HCT116 (cell line): ENCODE measurements at regions not wholly inside any gene's neighbourhood (a gene's known extent, or its start where the extent isn't known, plus 50 kb on each side); places are given as distances from the start of the nearest gene placed in this dataset.

Experiments used
- ATAC-seq: fragments of 200-7000 bp; cut with Tn5 transposase; 2 replicates; pipeline ENCODE4 v1.9.1; 2020; ENCODE audit warnings: mild to moderate bottlenecking, moderate library complexity
- BruUV-seq: library from RNA; stranded (reverse); fragments of 400-500 nt; replicated peaks from 2 replicates; lab custom pipeline; 2021; lab: Mats Ljungman, UMichigan
- CTCF ChIA-PET: fragments of 300-600 bp; sonication (Branson Sonifier 250); formaldehyde crosslinking; loops from one replicate; lab custom pipeline; 2021; ENCODE audit warnings: antibody characterized with exemption; lab: Charles Lee
- POLR2A ChIA-PET: fragments of 300-600, 350-600 bp; sonication (Branson Sonifier 250); formaldehyde crosslinking; loops from one replicate; lab custom pipeline; 2021; ENCODE audit warnings: antibody characterized with exemption; lab: Charles Lee
- RAD21 ChIA-PET, 2 experiments: fragments of 300-600 bp; sonication (Branson Sonifier 250); formaldehyde crosslinking; loops; one replicate each; lab custom pipeline; 2023; ENCODE audit warnings: low total read pairs in 2 of 2; ENCODE audit not compliant: uncharacterized antibody in 2 of 2, unreplicated experiment in 2 of 2, low non-redundant PET in 1 of 2; lab: Charles Lee
- DNase-seq: peaks from one replicate; pipeline ENCODE4 v3.0.0-alpha.2; 2010; ENCODE audit warnings: low read depth, low spot score
- H2AFZ ChIP-seq: fragments of 200-600 bp; shearing (Covaris generic), sonication (generic); 2 replicates; pipeline ENCODE4 v1.6.1; 2017; ENCODE audit warnings: low read depth, mixed run types, mixed read lengths, antibody characterized with exemption, low read length; ENCODE audit not compliant: poor library complexity, severe bottlenecking
- H3K27ac ChIP-seq: 2 replicates; pipeline ENCODE4 v1.5.1; 2012; ENCODE audit warnings: low read depth, low read length
- H3K27me3 ChIP-seq: fragments of 200-600 bp; sonication (generic); 2 replicates; pipeline ENCODE4 v1.6.1; 2016; ENCODE audit warnings: mixed run types, low read length, mixed read lengths; ENCODE audit not compliant: insufficient read depth
- H3K36me3 ChIP-seq, 2 experiments: fragments of 200-500 bp in 1 of 2; fragments of 200-600 bp in 1 of 2; sonication (Bioruptor generic) in 1 of 2; sonication (generic) in 1 of 2; 2 replicates each; pipeline versions ENCODE4 v1.5.1 to v1.6.1; 2014 to 2016; ENCODE audit warnings: low read length in 2 of 2, inconsistent platforms in 1 of 2, mixed read lengths in 1 of 2, mixed run types in 1 of 2; ENCODE audit not compliant: insufficient read depth in 2 of 2, control insufficient read depth in 1 of 2
- H3K4me1 ChIP-seq, 2 experiments: fragments of 200-600 bp in 1 of 2; sonication (generic) in 1 of 2; 2 replicates each; pipeline versions ENCODE4 v1.5.1 to v1.6.1; 2012 to 2017; ENCODE audit warnings: low read length in 2 of 2, inconsistent platforms in 1 of 2, mild to moderate bottlenecking in 1 of 2, mixed read lengths in 1 of 2, mixed run types in 1 of 2, moderate library complexity in 1 of 2; ENCODE audit not compliant: insufficient read depth in 2 of 2, control insufficient read depth in 1 of 2
- H3K4me2 ChIP-seq: fragments of 200-600 bp; sonication (generic); 2 replicates; pipeline ENCODE4 v1.6.1; 2017; ENCODE audit warnings: mixed run types, low read length, mixed read lengths
- H3K4me3 ChIP-seq, 2 experiments: fragments of 200-600 bp in 1 of 2; sonication (generic) in 1 of 2; replicated peaks in 1 of 2; 2 replicates each; pipeline ENCODE4 v1.5.1; 2011 to 2016; ENCODE audit warnings: low read length in 2 of 2, control low read depth in 1 of 2, low read depth in 1 of 2, mild to moderate bottlenecking in 1 of 2, mixed read lengths in 1 of 2, mixed run types in 1 of 2
- H3K79me2 ChIP-seq: fragments of 200-600 bp; sonication (generic); 2 replicates; pipeline ENCODE4 v1.6.1; 2017; ENCODE audit warnings: mild to moderate bottlenecking, mixed run types, low read length, moderate library complexity, mixed read lengths; ENCODE audit not compliant: insufficient read depth
- H3K9ac ChIP-seq: fragments of 200-600 bp; sonication (generic); 2 replicates; pipeline ENCODE4 v1.6.1; 2016; ENCODE audit warnings: low read length, mixed read lengths
- H3K9me2 ChIP-seq: fragments of 200-600 bp; sonication (generic), shearing (Covaris generic); 2 replicates; pipeline ENCODE4 v1.6.1; 2017; ENCODE audit warnings: mixed run types, mild to moderate bottlenecking, moderate library complexity; ENCODE audit not compliant: insufficient read depth
- H3K9me3 ChIP-seq, 2 experiments: fragments of 200-500 bp in 1 of 2; fragments of 200-600 bp in 1 of 2; sonication (Bioruptor generic) in 1 of 2; sonication (generic) in 1 of 2; 2 replicates each; pipeline ENCODE4 v1.6.1; 2014 to 2017; ENCODE audit warnings: low read length in 2 of 2, mixed read lengths in 2 of 2, inconsistent platforms in 1 of 2, low read depth in 1 of 2, mild to moderate bottlenecking in 1 of 2, mixed run types in 1 of 2, moderate library complexity in 1 of 2; ENCODE audit not compliant: control insufficient read depth in 1 of 2, insufficient read depth in 1 of 2
- H4K20me1 ChIP-seq: fragments of 200-600 bp; sonication (generic), shearing (Covaris generic); 2 replicates; pipeline ENCODE4 v1.6.1; 2017; ENCODE audit warnings: mixed run types, mild to moderate bottlenecking, moderate library complexity; ENCODE audit not compliant: insufficient read depth
- ATF3 ChIP-seq: IDR thresholded peaks from 2 replicates; pipeline ENCODE4 v1.6.1; 2012
- CEBPB ChIP-seq: IDR thresholded peaks from 2 replicates; pipeline ENCODE4 v1.6.1; 2012; ENCODE audit warnings: low read depth
- CTCF ChIP-seq, 3 experiments: fragments of 200-600 bp in 1 of 3; sonication (generic) in 1 of 3; IDR thresholded peaks in 2 of 3; conservative IDR thresholded peaks in 1 of 3; 2 replicates each; pipeline ENCODE4 v1.5.1; 2012 to 2017; ENCODE audit warnings: low read depth in 2 of 3, low read length in 2 of 3, antibody characterized with exemption in 1 of 3, borderline replicate concordance in 1 of 3, control low read depth in 1 of 3, mild to moderate bottlenecking in 1 of 3, mixed read lengths in 1 of 3, mixed run types in 1 of 3, moderate library complexity in 1 of 3; ENCODE audit not compliant: insufficient read depth in 1 of 3
- ELF1 ChIP-seq: IDR thresholded peaks from 2 replicates; pipeline ENCODE4 v1.6.1; 2012; ENCODE audit warnings: low read depth, borderline replicate concordance
- FOSL1 ChIP-seq: IDR thresholded peaks from 2 replicates; pipeline ENCODE4 v1.6.1; 2012; ENCODE audit warnings: low read depth
- JUND ChIP-seq: IDR thresholded peaks from 2 replicates; pipeline ENCODE4 v1.6.1; 2012
- POLR2A ChIP-seq: IDR thresholded peaks from 2 replicates; pipeline ENCODE4 v1.7.0; 2011; ENCODE audit warnings: borderline replicate concordance; ENCODE audit not compliant: insufficient read depth, insufficient read length; ENCODE audit errors: extremely low read depth
- POLR2AphosphoS5 ChIP-seq: IDR thresholded peaks from 2 replicates; pipeline ENCODE4 v1.6.1; 2011; ENCODE audit warnings: mild to moderate bottlenecking, low read depth, low read length, moderate library complexity
- REST ChIP-seq: IDR thresholded peaks from 2 replicates; pipeline ENCODE4 v1.6.1; 2012; ENCODE audit warnings: low read depth
- SP1 ChIP-seq: IDR thresholded peaks from 2 replicates; pipeline ENCODE4 v1.6.1; 2012; ENCODE audit warnings: low read depth
- ZNF274 ChIP-seq: fragments of 200-500 bp; sonication (Bioruptor generic); IDR thresholded peaks from 2 replicates; pipeline ENCODE4 v1.6.1; 2014; ENCODE audit warnings: mild to moderate bottlenecking, low read depth, low read length, inconsistent platforms
- intact Hi-C: fragments of 100-400 bp; cut with micrococcal nuclease; formaldehyde crosslinking; loops from 2 replicates; pipeline ENCODE4 v1.10.0; 2022
- TF ChIP-seq, protein P1 (sequence below): IDR thresholded peaks from 2 replicates; pipeline ENCODE4 v1.6.1; 2012

DNA sequence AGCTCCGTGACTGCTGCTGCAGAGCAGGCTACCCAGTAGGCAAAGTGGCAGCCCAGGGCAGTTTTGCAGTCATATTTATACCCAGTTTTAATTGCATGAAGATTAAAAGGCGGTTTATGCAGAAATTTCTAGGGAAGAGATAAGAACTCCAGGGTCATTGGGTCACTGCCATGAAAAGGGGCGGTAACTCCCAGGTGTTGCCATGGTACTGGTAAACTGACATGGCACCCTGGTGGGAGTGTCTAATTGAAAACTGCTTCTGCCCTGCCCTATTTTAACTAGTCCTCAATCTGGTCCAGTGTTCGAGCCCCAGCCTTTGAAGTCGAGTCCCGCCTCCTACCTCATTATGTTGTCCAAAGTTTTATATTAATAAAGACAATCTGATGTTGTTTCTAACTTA, 75.0 kb upstream of the FUCA2 start:
- no peaks in the 10 kb centered on the region for H3K36me3 ChIP-seq
- no peak overlapping the region for H3K4me2 ChIP-seq
- intact Hi-C loops: no loop called here
- H3K9ac ChIP-seq: no peak overlapping the region
- no peaks in the 10 kb centered on the region for H4K20me1 ChIP-seq
- POLR2A ChIA-PET: no interaction called here
- TF ChIP-seq FOSL1 (no peak), REST (no peak), ATF3 (no peak), ZNF274 (no peak), POLR2AphosphoS5 (no peak), JUND (no peak), CTCF (IDR thresholded peaks at IDR 0.05 in 2 of 3, conservative IDR thresholded peaks at IDR 0.05 in 1 of 3; ENCODE audit: borderline replicate concordance in 1 of 3, insufficient read depth in 1 of 3, low read depth in 2 of 3, low read length in 2 of 3) (no peak), POLR2A (no peak), CEBPB (no peak), ELF1 (no peak), SP1 (no peak)
- TF ChIP-seq, protein P1, sequence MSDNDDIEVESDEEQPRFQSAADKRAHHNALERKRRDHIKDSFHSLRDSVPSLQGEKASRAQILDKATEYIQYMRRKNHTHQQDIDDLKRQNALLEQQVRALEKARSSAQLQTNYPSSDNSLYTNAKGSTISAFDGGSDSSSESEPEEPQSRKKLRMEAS: no peak
- no peaks in the 10 kb centered on the region for H3K27me3 ChIP-seq
- no peak overlapping the region for H2AFZ ChIP-seq
- no peaks in the 10 kb centered on the region for H3K9me3 ChIP-seq
- no peaks in the 10 kb centered on the region for H3K4me1 ChIP-seq
- no peaks in the 10 kb centered on the region for H3K9me2 ChIP-seq
- CTCF ChIA-PET: no interaction called here
- no peak for DNase-seq
- no peaks in the 10 kb centered on the region for H3K79me2 ChIP-seq
- no TSS peak for BruUV-seq
- RAD21 ChIA-PET: no interaction called here
- no peak overlapping the region for H3K4me3 ChIP-seq
- no peak for ATAC-seq
- no peak overlapping the region for H3K27ac ChIP-seq
